IPS-18c (cell line): ENCODE measurements at regions not wholly inside any gene's neighbourhood (a gene's known extent, or its start where the extent isn't known, plus 50 kb on each side); places are given as distances from the start of the nearest gene placed in this dataset.
"Not testable (repeated sequence)": the region's sequence is repeated elsewhere in the genome, so short reads cannot be mapped to it uniquely, and the experiment has no call there.

ENCODE experiments used
- H3K4me3 ChIP-seq: 2 replicates; pipeline ENCODE4 v1.7.0; 2013; ENCODE audit warnings: low read depth, mild to moderate bottlenecking, low read length, moderate library complexity; ENCODE audit not compliant: insufficient read depth
- H3K9me3 ChIP-seq: one replicate; pipeline ENCODE4 v1.6.1; 2013; ENCODE audit warnings: mild to moderate bottlenecking, low read length, moderate library complexity; ENCODE audit not compliant: control insufficient read depth, insufficient read depth

- H3K9me3 ChIP-seq, result no peaks in the 10 kb centered on the region
- no peak overlapping the region for H3K4me3 ChIP-seq
These were observed 205.7 kb upstream of the IGFBP3 start for GRCh38 chr7:46126675-46127300.

GRCh38 chr7:46123756-46124343 lies 202.8 kb upstream of the IGFBP3 start:
- Histone ChIP-seq H3K9me3 (no peaks in the 10 kb centered on the region), H3K4me3 (no peak overlapping the region)

- H3K4me3 ChIP-seq, result no peak overlapping the region
- no peaks in the 10 kb centered on the region for H3K9me3 ChIP-seq
These were observed 194.3 kb upstream of the IGFBP3 start for GRCh38 chr7:46115410-46115809.

GRCh38 chr7:46109437-46109836 lies 188.4 kb upstream of the IGFBP3 start:
- Histone ChIP-seq H3K4me3 (no peak overlapping the region), H3K9me3 (no peaks in the 10 kb centered on the region)

- no peak overlapping the region for H3K4me3 ChIP-seq
These were observed 187.2 kb upstream of the IGFBP3 start for GRCh38 chr7:46108272-46108671.

GRCh38 chr7:46107610-46108217 lies 186.6 kb upstream of the IGFBP3 start:
- no peak overlapping the region for H3K4me3 ChIP-seq
- H3K9me3 ChIP-seq, result no peaks in the 10 kb centered on the region

More at GRCh38 chr7:46108272-46108671, 187.2 kb upstream of the IGFBP3 start:
- no peaks in the 10 kb centered on the region for H3K9me3 ChIP-seq

GRCh38 chr7:46100521-46100920 lies 179.4 kb upstream of the IGFBP3 start:
- H3K4me3 ChIP-seq, result no peak overlapping the region
- no peaks in the 10 kb centered on the region for H3K9me3 ChIP-seq

GRCh38 chr7:46099076-46099475 lies 178.0 kb upstream of the IGFBP3 start:
- H3K4me3 ChIP-seq, result no peak overlapping the region
- no peaks in the 10 kb centered on the region for H3K9me3 ChIP-seq

- Histone ChIP-seq H3K9me3 (peaks cover 2% of the 10 kb centered on the region), H3K4me3 (no peak overlapping the region)
These were observed 170.0 kb upstream of the IGFBP3 start for GRCh38 chr7:46091071-46091470.

GRCh38 chr7:46089281-46089680 lies 168.2 kb upstream of the IGFBP3 start:
- H3K4me3 ChIP-seq, result no peak overlapping the region
- peaks cover 2% of the 10 kb centered on the region for H3K9me3 ChIP-seq

GRCh38 chr7:46088486-46088885 lies 167.4 kb upstream of the IGFBP3 start:
- H3K9me3 ChIP-seq, H3K4me3 ChIP-seq: not testable (repeated sequence)

- H3K9me3 ChIP-seq, result no peaks in the 10 kb centered on the region
- no peak overlapping the region for H3K4me3 ChIP-seq
These were observed 159.6 kb upstream of the IGFBP3 start for GRCh38 chr7:46080595-46081159.

GRCh38 chr7:46079421-46079820 lies 158.3 kb upstream of the IGFBP3 start:
- Histone ChIP-seq H3K4me3 (no peak overlapping the region), H3K9me3 (no peaks in the 10 kb centered on the region)

GRCh38 chr7:46076527-46076926 lies 155.5 kb upstream of the IGFBP3 start:
- no peaks in the 10 kb centered on the region for H3K9me3 ChIP-seq

GRCh38 chr7:46072722-46073121 lies 151.7 kb upstream of the IGFBP3 start:
- Histone ChIP-seq H3K9me3 (no peaks in the 10 kb centered on the region), H3K4me3 (no peak overlapping the region)

More at GRCh38 chr7:46076527-46076926, 155.5 kb upstream of the IGFBP3 start:
- no peak overlapping the region for H3K4me3 ChIP-seq

- no peak overlapping the region for H3K4me3 ChIP-seq
- no peaks in the 10 kb centered on the region for H3K9me3 ChIP-seq
These were observed 150.5 kb upstream of the IGFBP3 start for GRCh38 chr7:46071601-46072000.

- no peaks in the 10 kb centered on the region for H3K9me3 ChIP-seq
- H3K4me3 ChIP-seq, result no peak overlapping the region
These were observed 150.0 kb upstream of the IGFBP3 start for GRCh38 chr7:46071076-46071475.

GRCh38 chr7:46068159-46068558 lies 147.1 kb upstream of the IGFBP3 start:
- Histone ChIP-seq H3K4me3 (no peak overlapping the region), H3K9me3 (no peaks in the 10 kb centered on the region)
